Karpas-422 (cell line): ENCODE measurements at regions not wholly inside any gene's neighbourhood (a gene's known extent, or its start where the extent isn't known, plus 50 kb on each side); places are given as distances from the start of the nearest gene placed in this dataset.

Experiments
- DNase-seq: peaks from one replicate; pipeline ENCODE4 v3.0.0-alpha.2; 2015
- H2AFZ ChIP-seq: fragments of 200-600 bp; sonication (generic); 2 replicates; pipeline ENCODE4 v1.6.1; 2014; ENCODE audit warnings: antibody characterized with exemption, low read length, mixed read lengths
- H3K27ac ChIP-seq: fragments of 200-600 bp; sonication (generic); 2 replicates; pipeline ENCODE4 v1.5.1; 2014; ENCODE audit warnings: mild to moderate bottlenecking, low read length, moderate library complexity
- H3K27me3 ChIP-seq: fragments of 200-600 bp; sonication (generic); 2 replicates; pipeline ENCODE4 v1.6.1; 2014; ENCODE audit warnings: low read length, mixed read lengths
- H3K36me3 ChIP-seq: fragments of 200-600 bp; sonication (generic); 2 replicates; pipeline ENCODE4 v1.6.1; 2014; ENCODE audit warnings: low read length, mixed read lengths; ENCODE audit not compliant: insufficient read depth
- H3K4me1 ChIP-seq: fragments of 200-600 bp; sonication (generic); 2 replicates; pipeline ENCODE4 v1.6.1; 2014; ENCODE audit warnings: mild to moderate bottlenecking, low read length, mixed read lengths
- H3K4me2 ChIP-seq: fragments of 200-600 bp; sonication (generic); 2 replicates; pipeline ENCODE4 v1.6.1; 2014; ENCODE audit warnings: low read length, low read depth, mild to moderate bottlenecking; ENCODE audit not compliant: poor library complexity, severe bottlenecking
- H3K4me3 ChIP-seq: fragments of 200-600 bp; sonication (generic); 2 replicates; pipeline ENCODE4 v1.5.1; 2014; ENCODE audit warnings: mild to moderate bottlenecking, antibody characterized with exemption, low read length, mixed read lengths
- H3K79me2 ChIP-seq: fragments of 200-600 bp; sonication (generic); 2 replicates; pipeline ENCODE4 v1.6.1; 2014; ENCODE audit warnings: mild to moderate bottlenecking, low read length, mixed read lengths
- H3K9ac ChIP-seq: fragments of 200-600 bp; sonication (generic); 2 replicates; pipeline ENCODE4 v1.6.0; 2014; ENCODE audit warnings: low read length
- H3K9me2 ChIP-seq: fragments of 200-600 bp; sonication (generic), shearing (Covaris generic); replicated peaks from 2 replicates; pipeline ENCODE4 v1.6.0; 2014; ENCODE audit warnings: mild to moderate bottlenecking, low read length, moderate library complexity; ENCODE audit not compliant: insufficient read depth
- H3K9me3 ChIP-seq: fragments of 300-700, 200-600 bp; sonication (generic); 2 replicates; pipeline ENCODE4 v1.6.1; 2014; ENCODE audit warnings: low read length, mixed read lengths
- H4K20me1 ChIP-seq: fragments of 200-600 bp; sonication (generic); 2 replicates; pipeline ENCODE4 v1.6.1; 2014; ENCODE audit warnings: mild to moderate bottlenecking, antibody characterized with exemption, low read length, low read depth; ENCODE audit not compliant: insufficient read depth

DNA sequence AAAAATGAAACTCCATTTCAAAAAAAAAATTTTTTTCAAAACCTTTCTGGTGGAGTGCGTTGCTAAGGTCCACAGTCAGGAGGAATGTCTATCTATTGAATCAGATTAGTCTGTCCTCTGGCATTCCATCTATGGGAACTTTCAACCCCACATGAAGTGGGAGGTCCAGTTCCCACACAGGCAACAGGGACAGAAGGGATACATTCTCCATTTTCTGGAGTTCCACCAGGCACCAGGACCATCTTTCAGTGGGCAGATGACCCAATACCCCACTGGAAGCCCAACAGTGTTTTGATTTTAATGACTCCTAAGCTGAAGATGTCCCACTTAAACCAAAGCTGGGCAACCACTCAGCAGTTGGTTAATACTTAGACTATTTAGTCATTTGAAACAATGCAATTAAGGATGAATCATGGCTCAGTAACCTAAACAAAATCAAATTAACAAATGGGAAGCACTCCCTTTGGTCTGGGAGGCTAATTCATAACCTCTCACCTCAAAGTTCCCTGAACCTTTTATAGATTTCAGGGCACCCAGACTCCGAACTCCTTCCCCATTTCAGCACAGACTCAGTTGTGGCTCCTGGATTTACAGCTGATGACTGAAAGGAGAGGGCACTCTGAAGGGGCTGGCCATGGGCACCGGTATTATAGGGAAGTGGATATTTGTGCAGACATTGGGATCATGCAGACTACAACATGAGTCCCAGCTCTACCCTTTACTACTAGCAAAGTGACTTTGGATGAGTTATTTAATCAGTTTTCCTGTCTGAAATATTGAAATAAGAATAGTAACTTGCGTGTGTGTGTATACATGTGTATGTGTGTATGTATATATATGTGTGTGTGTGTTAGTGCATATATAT, 264.3 kb upstream of the LRTM1 start:
- H3K4me2 ChIP-seq: no peak overlapping the region

DNA sequence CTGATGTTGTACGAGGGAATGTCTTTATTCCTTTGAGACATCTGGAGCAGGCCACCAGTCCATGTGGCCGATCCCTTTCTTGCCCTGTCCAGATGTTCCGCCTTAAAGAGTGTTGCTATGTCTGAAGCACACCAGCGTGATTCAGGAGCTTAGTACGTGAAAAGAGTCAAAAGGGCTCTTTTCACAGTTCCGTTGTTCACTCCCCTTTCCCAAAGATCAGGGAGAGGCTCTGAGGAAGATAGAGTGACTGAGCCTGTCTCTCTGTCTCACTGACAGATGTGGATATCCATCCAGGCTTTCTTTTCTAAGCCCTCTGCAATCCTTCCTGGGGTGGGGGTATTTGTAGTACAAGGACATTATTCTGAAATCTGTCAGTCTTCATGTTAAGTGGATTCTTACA, 262.5 kb upstream of the LRTM1 start:
- no peaks in the 10 kb centered on the region for H3K9me2 ChIP-seq
- H3K27ac ChIP-seq: no peak overlapping the region
- H3K79me2 ChIP-seq: no peaks in the 10 kb centered on the region
- no peaks in the 10 kb centered on the region for H3K9me3 ChIP-seq
- H2AFZ ChIP-seq: no peak overlapping the region
- H3K27me3 ChIP-seq: no peaks in the 10 kb centered on the region
- H3K4me2 ChIP-seq: no peak overlapping the region
- no peak for DNase-seq
- no peaks in the 10 kb centered on the region for H3K36me3 ChIP-seq
- H3K4me3 ChIP-seq: no peak overlapping the region
- H4K20me1 ChIP-seq: no peaks in the 10 kb centered on the region
- H3K9ac ChIP-seq: no peak overlapping the region
- no peaks in the 10 kb centered on the region for H3K4me1 ChIP-seq

More for the DNA sequence above, 264.3 kb upstream of the LRTM1 start:
- Histone ChIP-seq H3K27me3 (no peaks in the 10 kb centered on the region), H2AFZ (no peak overlapping the region), H4K20me1 (no peaks in the 10 kb centered on the region), H3K9me2 (no peaks in the 10 kb centered on the region), H3K79me2 (no peaks in the 10 kb centered on the region), H3K4me3 (no peak overlapping the region), H3K9ac (no peak overlapping the region), H3K27ac (no peak overlapping the region), H3K36me3 (no peaks in the 10 kb centered on the region), H3K9me3 (no peaks in the 10 kb centered on the region), H3K4me1 (no peaks in the 10 kb centered on the region)
- no peak for DNase-seq

DNA sequence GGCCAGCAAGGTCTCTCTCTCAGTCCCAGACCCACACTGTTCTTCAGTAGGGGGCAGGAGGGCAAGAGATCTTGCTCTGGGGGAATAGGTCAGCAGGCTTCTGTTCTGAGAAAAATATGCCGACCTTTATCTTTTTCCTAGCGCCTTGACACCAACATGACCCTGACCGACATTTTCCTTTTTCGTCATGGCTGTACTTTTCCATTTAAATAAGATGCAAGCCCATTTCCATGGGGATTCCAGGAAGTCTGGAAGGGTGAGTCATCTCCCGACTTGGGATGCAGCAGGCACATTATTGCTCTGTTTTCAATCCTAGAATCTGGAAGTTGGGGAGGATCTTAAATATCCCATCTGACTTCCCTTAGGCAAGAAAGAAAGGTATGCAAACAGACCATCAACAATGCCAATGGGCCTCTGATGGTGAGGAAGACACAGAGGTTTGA, 261.5 kb upstream of the LRTM1 start:
- no peaks in the 10 kb centered on the region for H3K79me2 ChIP-seq
- no peaks in the 10 kb centered on the region for H4K20me1 ChIP-seq
- H3K4me3 ChIP-seq: no peak overlapping the region
- no peaks in the 10 kb centered on the region for H3K9me3 ChIP-seq
- H3K36me3 ChIP-seq: no peaks in the 10 kb centered on the region
- no peaks in the 10 kb centered on the region for H3K4me1 ChIP-seq
- no peak for DNase-seq
- no peak overlapping the region for H3K27ac ChIP-seq
- no peak overlapping the region for H2AFZ ChIP-seq
- no peak overlapping the region for H3K9ac ChIP-seq
- no peaks in the 10 kb centered on the region for H3K9me2 ChIP-seq
- no peak overlapping the region for H3K4me2 ChIP-seq
- no peaks in the 10 kb centered on the region for H3K27me3 ChIP-seq

DNA sequence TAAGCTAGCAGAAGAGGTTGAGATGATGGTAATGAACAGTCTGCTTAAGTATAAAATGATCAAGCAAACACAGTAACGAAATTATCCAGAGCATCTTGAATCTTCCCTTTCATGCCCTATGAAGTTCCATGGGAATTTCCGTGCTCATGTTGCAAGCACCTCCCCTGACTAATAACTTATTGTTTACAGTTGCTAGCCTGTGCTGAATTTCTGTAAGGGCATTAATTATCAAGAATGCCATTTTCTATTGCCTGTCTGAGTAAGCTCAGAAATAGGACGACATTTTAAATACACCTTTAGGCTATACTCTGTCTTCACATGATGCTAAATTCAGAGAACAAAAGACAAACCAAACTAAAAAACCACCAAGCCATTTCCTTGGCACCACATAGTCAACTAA, 257.5 kb upstream of the LRTM1 start:
- Histone ChIP-seq H3K9me2 (no peaks in the 10 kb centered on the region), H2AFZ (no peak overlapping the region), H3K27ac (no peak overlapping the region), H3K9me3 (no peaks in the 10 kb centered on the region), H3K4me1 (no peaks in the 10 kb centered on the region), H3K27me3 (no peaks in the 10 kb centered on the region; the same call in 1 of the 2 replicates), H4K20me1 (0 out of 2 replicates have a peak, but pooled peaks cover 5% of the 10 kb centered on the region), H3K4me3 (no peak overlapping the region), H3K79me2 (no peaks in the 10 kb centered on the region), H3K36me3 (no peaks in the 10 kb centered on the region), H3K4me2 (no peak overlapping the region), H3K9ac (no peak overlapping the region)
- DNase-seq: no peak

DNA sequence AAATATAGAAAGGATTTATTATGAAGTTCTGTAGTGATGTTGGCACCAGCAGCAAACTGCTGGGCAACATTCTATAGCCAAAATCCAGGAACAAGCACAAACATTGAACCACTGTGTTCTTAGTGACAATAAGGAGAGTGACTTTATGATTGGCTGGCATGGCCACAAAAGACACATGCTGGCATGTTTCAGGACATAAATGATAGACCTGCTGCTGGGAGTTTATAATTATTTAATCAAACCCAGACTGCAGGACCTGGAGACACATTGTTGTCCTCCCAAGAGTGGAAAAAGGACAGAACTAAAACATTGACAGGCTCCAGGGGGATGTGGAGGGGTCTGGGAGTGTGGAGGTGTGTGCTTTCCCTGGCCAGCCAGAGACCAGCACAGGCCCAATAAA, 255.3 kb upstream of the LRTM1 start:
- Histone ChIP-seq H3K9me3 (no peaks in the 10 kb centered on the region), H2AFZ (no peak overlapping the region)
- DNase-seq: no peak

DNA sequence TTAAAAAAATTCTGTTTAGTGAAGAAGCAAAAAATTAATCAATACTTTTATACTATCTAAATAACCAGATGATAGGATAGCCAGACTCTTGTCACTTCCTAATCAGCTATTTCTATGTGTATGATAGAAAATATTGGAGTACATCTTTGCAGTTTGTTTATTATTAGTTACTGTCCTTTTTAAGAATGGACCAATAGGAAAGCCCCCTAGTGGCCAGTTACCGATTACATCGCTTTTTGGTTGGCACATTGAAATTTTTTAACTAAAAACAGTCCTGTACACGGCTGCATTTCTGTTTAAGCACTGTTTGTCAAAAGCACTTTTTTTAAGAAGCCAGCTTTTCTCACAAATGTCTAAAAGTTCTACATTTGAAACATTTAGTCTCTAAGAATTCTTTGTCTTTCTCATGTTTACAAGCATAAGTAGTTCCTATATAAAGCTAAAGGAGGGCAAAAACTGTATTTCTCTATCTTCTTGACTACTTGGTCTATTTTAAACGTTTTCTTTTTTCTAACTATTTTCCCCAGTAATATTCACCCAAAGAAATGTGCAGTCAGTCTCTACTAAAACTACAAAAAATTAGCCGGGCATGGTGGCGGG, 253.2 kb upstream of the LRTM1 start:
- Histone ChIP-seq H3K4me1 (no peaks in the 10 kb centered on the region), H3K4me3 (no peak overlapping the region), H4K20me1 (0 out of 2 replicates have a peak, but pooled peaks cover 5% of the 10 kb centered on the region), H2AFZ (no peak overlapping the region), H3K9me3 (no peaks in the 10 kb centered on the region), H3K4me2 (no peak overlapping the region), H3K27ac (no peak overlapping the region), H3K9ac (no peak overlapping the region), H3K36me3 (no peaks in the 10 kb centered on the region), H3K79me2 (no peaks in the 10 kb centered on the region), H3K27me3 (no peaks in the 10 kb centered on the region; the same call in 1 of the 2 replicates), H3K9me2 (no peaks in the 10 kb centered on the region)
- peak; percentile 80 for DNase-seq

More for the DNA sequence above, 255.3 kb upstream of the LRTM1 start:
- Histone ChIP-seq H3K4me1 (no peaks in the 10 kb centered on the region), H3K4me2 (no peak overlapping the region), H3K9ac (no peak overlapping the region), H3K27ac (no peak overlapping the region), H3K9me2 (no peaks in the 10 kb centered on the region), H3K36me3 (no peaks in the 10 kb centered on the region), H4K20me1 (0 out of 2 replicates have a peak, but pooled peaks cover 5% of the 10 kb centered on the region), H3K79me2 (no peaks in the 10 kb centered on the region), H3K27me3 (no peaks in the 10 kb centered on the region; the same call in 1 of the 2 replicates), H3K4me3 (no peak overlapping the region)

DNA sequence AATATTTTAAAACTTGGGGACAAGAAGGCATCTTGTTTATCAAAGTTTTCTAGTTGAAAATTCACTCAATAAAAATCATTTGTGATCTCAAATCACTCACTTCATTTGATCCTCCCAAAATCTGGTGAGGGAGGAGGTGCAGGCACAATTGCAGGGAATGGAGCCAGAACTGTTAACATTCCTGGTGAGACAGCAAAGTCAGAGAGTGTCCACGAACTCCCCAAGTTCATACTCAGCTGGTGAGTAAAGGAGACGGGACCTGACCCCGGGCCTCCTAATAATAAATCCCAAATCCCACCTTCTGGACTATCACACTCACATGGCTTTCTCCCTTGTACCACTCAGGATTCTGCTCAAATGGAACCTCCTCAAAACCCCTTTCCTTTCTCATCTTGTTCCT, 252.3 kb upstream of the LRTM1 start:
- Histone ChIP-seq H3K9me2 (no peaks in the 10 kb centered on the region), H3K4me1 (no peaks in the 10 kb centered on the region), H3K4me2 (no peak overlapping the region), H2AFZ (no peak overlapping the region), H3K27ac (no peak overlapping the region), H3K27me3 (no peaks in the 10 kb centered on the region; the same call in 1 of the 2 replicates), H3K9me3 (no peaks in the 10 kb centered on the region), H4K20me1 (0 out of 2 replicates have a peak, but pooled peaks cover 5% of the 10 kb centered on the region), H3K36me3 (no peaks in the 10 kb centered on the region), H3K79me2 (no peaks in the 10 kb centered on the region), H3K9ac (no peak overlapping the region), H3K4me3 (no peak overlapping the region)
- no peak for DNase-seq

DNA sequence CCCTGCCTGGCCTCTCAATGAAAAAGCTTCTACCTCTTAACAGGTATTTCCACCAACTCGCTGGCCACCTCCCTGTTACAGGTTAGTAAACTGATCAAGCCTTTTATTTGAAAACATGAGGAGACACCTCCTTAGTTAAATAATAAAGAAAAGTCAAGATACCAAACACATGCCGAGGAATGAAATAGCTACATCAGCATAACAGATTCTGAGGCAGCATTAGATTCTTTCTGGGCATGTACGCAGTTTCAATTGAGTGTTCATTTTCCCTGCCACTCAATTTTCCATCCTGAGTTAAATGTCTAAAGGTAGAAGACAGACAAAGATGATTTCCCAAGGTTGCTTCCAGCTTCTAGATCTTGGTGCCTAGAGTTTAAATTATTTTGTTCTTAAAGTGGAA, 250.5 kb upstream of the LRTM1 start:
- H3K4me2 ChIP-seq: no peak overlapping the region
- 0 out of 2 replicates have a peak, but pooled peaks cover 5% of the 10 kb centered on the region for H4K20me1 ChIP-seq
- no peak overlapping the region for H2AFZ ChIP-seq
- H3K27ac ChIP-seq: no peak overlapping the region
- no peaks in the 10 kb centered on the region for H3K79me2 ChIP-seq
- H3K9ac ChIP-seq: no peak overlapping the region
- H3K4me3 ChIP-seq: no peak overlapping the region
- no peaks in the 10 kb centered on the region for H3K4me1 ChIP-seq
- no peaks in the 10 kb centered on the region; the same call in 1 of the 2 replicates for H3K27me3 ChIP-seq
- no peaks in the 10 kb centered on the region for H3K36me3 ChIP-seq
- DNase-seq: no peak
- no peaks in the 10 kb centered on the region for H3K9me3 ChIP-seq
- H3K9me2 ChIP-seq: no peaks in the 10 kb centered on the region
